Pancreas (tissue), 10 donors: ENCODE measurements at regions not wholly inside any gene's neighbourhood (a gene's known extent, or its start where the extent isn't known, plus 50 kb on each side); places are given as distances from the start of the nearest gene placed in this dataset.
A peak's percentile ranks its signal among the peaks of the same experiment; 100 is the strongest.

Source experiments
- ATAC-seq, 4 donors: fragments of 200-7000 bp; cut with Tn5 transposase; one replicate each; pipeline versions ENCODE4 v1.8.0 to v1.9.1; 2020; ENCODE audit warnings: mild to moderate bottlenecking in 4 of 4, moderate library complexity in 4 of 4
- DNase-seq, 6 donors: peaks; one replicate each; pipeline ENCODE4 v3.0.0-alpha.2; 2020
- FAIRE-seq: peaks from 2 replicates; lab custom pipeline; 2012; peaks lifted over from hg19 to GRCh38; lab: Jason Lieb, UNC
- H3K27ac ChIP-seq, 4 donors: fragments of 200-600 bp; sonication (generic); 1 replicate in 3 of 4; 2 replicates in 1 of 4; pipeline versions ENCODE4 v1.5.0 to v1.8.0; 2020
- H3K27me3 ChIP-seq, 4 donors: fragments of 200-600 bp; one replicate each; pipeline ENCODE4 v1.8.0; 2021
- H3K36me3 ChIP-seq, 3 donors: fragments of 200-600 bp; sonication (generic) in 1 of 3; one replicate each; pipeline versions ENCODE4 v1.5.0 to v1.8.0; 2020 to 2021
- H3K4me1 ChIP-seq, 3 donors: fragments of 200-600 bp; one replicate each; pipeline ENCODE4 v1.8.0; 2021
- H3K4me3 ChIP-seq, 4 donors: fragments of 200-600 bp; sonication (generic) in 2 of 4; one replicate each; pipeline versions ENCODE4 v1.5.0 to v1.8.0; 2020 to 2021
- H3K9me3 ChIP-seq, 4 donors: fragments of 200-600 bp; one replicate each; pipeline ENCODE4 v1.8.0; 2021
- CTCF ChIP-seq, 4 donors: fragments of 200-600 bp; sonication (generic) in 3 of 4; IDR thresholded peaks; one replicate each; pipeline versions ENCODE4 v1.5.0 to v1.8.0; 2021; ENCODE audit warnings: antibody characterized with exemption in 4 of 4
- WGBS, 2 donors: extraction: QIAGEN DNeasy Blood & Tissue Kit; methylation state at CpG; one replicate each; pipeline ENCODE4 v1.1.7; 2013; 5-methylcytosine and 5-hydroxymethylcytosine counted together
- intact Hi-C, 3 donors: fragments of 100-400 bp; cut with DNase I; formaldehyde crosslinking; loops; one replicate each; pipeline versions ENCODE4 v1.11.1 to v1.14.2; 2022
- donor health status: healthy with polysubstance abuse.
- donor health status: DM: no; HTN: no; CAD: no; lungs with moderate emphysema.
- donor health status: DM: no; HTN: no; CAD: no.
- donor health status: control.
- donor health status: control.
- donor health status: Bipolar disorder and iron deficiency.
- donor health status: DM: yes; HTN: yes; CAD: no.
- donor health status: DM: no; HTN: no; CAD: no.
- donor health status: DM: no; HTN: no; CAD: no.
- donor health status: DM: yes; HTN: yes; CAD: no.

GRCh38 chr9:86733929-86734328 is 213.4 kb downstream of the GAS1 start:
- intact Hi-C loops, result no loop called here
- Histone ChIP-seq H3K27me3 (no peaks in the 10 kb centered on the region), H3K9me3 (no peaks in the 10 kb centered on the region), H3K27ac (no peak overlapping the region), H3K36me3 (no peaks in the 10 kb centered on the region), H3K4me1 (peaks cover 12 to 40% (median 36%) of the 10 kb centered on the region in 3 donors), H3K4me3 (no peak overlapping the region)
- FAIRE-seq (no peak), DNase-seq (no peak), ATAC-seq (no peak)
- no peak for TF ChIP-seq CTCF (IDR thresholded peaks at IDR 0.05)
- WGBS, 2 donors, result 78 to 83% methylated on average over 6 of the region's 6 CpGs

- no peak for FAIRE-seq
- Histone ChIP-seq H3K27me3 (no peaks in the 10 kb centered on the region), H3K4me3 (no peak overlapping the region), H3K36me3 (no peaks in the 10 kb centered on the region), H3K4me1 (peaks cover 12 to 40% (median 36%) of the 10 kb centered on the region in 3 donors), H3K27ac (peak overlapping the region in 2 of 4 donors; percentile 20 to 37), H3K9me3 (no peaks in the 10 kb centered on the region)
- no peak for TF ChIP-seq CTCF (IDR thresholded peaks at IDR 0.05)
- DNase-seq, result no peak
- ATAC-seq, result peak in 3 of 4 donors; percentile 47 to 62 (median 49)
- 62 to 65% methylated on average over 6 of the region's 6 CpGs for WGBS, 2 donors
- intact Hi-C loops, result no loop called here
Measured at GRCh38 chr9:86732514-86733171, 214.7 kb downstream of the GAS1 start.

- no peaks in the 10 kb centered on the region for H3K27me3 ChIP-seq
- no peaks in the 10 kb centered on the region for H3K36me3 ChIP-seq
- ATAC-seq, result peak; percentile 66 to 78 (median 70)
- DNase-seq, result no peak
- intact Hi-C loops, result no loop called here
- no peak overlapping the region for H3K4me3 ChIP-seq
- peak overlapping the region in 2 of 4 donors; percentile 20 to 37 for H3K27ac ChIP-seq
- TF ChIP-seq CTCF (IDR thresholded peaks at IDR 0.05), result no peak
- peaks cover 12 to 38% (median 32%) of the 10 kb centered on the region in 3 donors for H3K4me1 ChIP-seq
- FAIRE-seq, result no peak
- 10 to 14% methylated on average over 2 of the region's 2 CpGs for WGBS, 2 donors
- H3K9me3 ChIP-seq, result no peaks in the 10 kb centered on the region
Measured at GRCh38 chr9:86731511-86732063, 215.7 kb downstream of the GAS1 start.

- no peak for TF ChIP-seq CTCF (IDR thresholded peaks at IDR 0.05)
- ATAC-seq (no peak), FAIRE-seq (no peak), DNase-seq (no peak)
- no peak overlapping the region for H3K4me3 ChIP-seq
- H3K9me3 ChIP-seq, result no peaks in the 10 kb centered on the region
- H3K36me3 ChIP-seq, result no peaks in the 10 kb centered on the region
- H3K27ac ChIP-seq, result no peak overlapping the region
- H3K4me1 ChIP-seq, result peaks cover 4 to 31% (median 19%) of the 10 kb centered on the region in 3 donors
- 43 to 47% methylated on average over 6 of the region's 6 CpGs for WGBS, 2 donors
- intact Hi-C loops, result no loop called here
- H3K27me3 ChIP-seq, result no peaks in the 10 kb centered on the region
Measured at GRCh38 chr9:86730163-86730928, 217.0 kb downstream of the GAS1 start.
